HCT116 (cell line): ENCODE measurements at regions not wholly inside any gene's neighbourhood (a gene's known extent, or its start where the extent isn't known, plus 50 kb on each side); places are given as distances from the start of the nearest gene placed in this dataset.

Source experiments
- ATAC-seq: fragments of 200-7000 bp; cut with Tn5 transposase; 2 replicates; pipeline ENCODE4 v1.9.1; 2020; ENCODE audit warnings: mild to moderate bottlenecking, moderate library complexity
- BruUV-seq: library from RNA; stranded (reverse); fragments of 400-500 nt; replicated peaks from 2 replicates; lab custom pipeline; 2021; lab: Mats Ljungman, UMichigan
- CTCF ChIA-PET: fragments of 300-600 bp; sonication (Branson Sonifier 250); formaldehyde crosslinking; loops from one replicate; lab custom pipeline; 2021; ENCODE audit warnings: antibody characterized with exemption; lab: Charles Lee
- POLR2A ChIA-PET: fragments of 300-600, 350-600 bp; sonication (Branson Sonifier 250); formaldehyde crosslinking; loops from one replicate; lab custom pipeline; 2021; ENCODE audit warnings: antibody characterized with exemption; lab: Charles Lee
- RAD21 ChIA-PET, 2 experiments: fragments of 300-600 bp; sonication (Branson Sonifier 250); formaldehyde crosslinking; loops; one replicate each; lab custom pipeline; 2023; ENCODE audit warnings: low total read pairs in 2 of 2; ENCODE audit not compliant: uncharacterized antibody in 2 of 2, unreplicated experiment in 2 of 2, low non-redundant PET in 1 of 2; lab: Charles Lee
- DNase-seq: peaks from one replicate; pipeline ENCODE4 v3.0.0-alpha.2; 2010; ENCODE audit warnings: low read depth, low spot score
- H2AFZ ChIP-seq: fragments of 200-600 bp; shearing (Covaris generic), sonication (generic); 2 replicates; pipeline ENCODE4 v1.6.1; 2017; ENCODE audit warnings: low read depth, mixed run types, mixed read lengths, antibody characterized with exemption, low read length; ENCODE audit not compliant: poor library complexity, severe bottlenecking
- H3K27ac ChIP-seq: 2 replicates; pipeline ENCODE4 v1.5.1; 2012; ENCODE audit warnings: low read depth, low read length
- H3K27me3 ChIP-seq: fragments of 200-600 bp; sonication (generic); 2 replicates; pipeline ENCODE4 v1.6.1; 2016; ENCODE audit warnings: mixed run types, low read length, mixed read lengths; ENCODE audit not compliant: insufficient read depth
- H3K36me3 ChIP-seq, 2 experiments: fragments of 200-500 bp in 1 of 2; fragments of 200-600 bp in 1 of 2; sonication (Bioruptor generic) in 1 of 2; sonication (generic) in 1 of 2; 2 replicates each; pipeline versions ENCODE4 v1.5.1 to v1.6.1; 2014 to 2016; ENCODE audit warnings: low read length in 2 of 2, inconsistent platforms in 1 of 2, mixed read lengths in 1 of 2, mixed run types in 1 of 2; ENCODE audit not compliant: insufficient read depth in 2 of 2, control insufficient read depth in 1 of 2
- H3K4me1 ChIP-seq, 2 experiments: fragments of 200-600 bp in 1 of 2; sonication (generic) in 1 of 2; 2 replicates each; pipeline versions ENCODE4 v1.5.1 to v1.6.1; 2012 to 2017; ENCODE audit warnings: low read length in 2 of 2, inconsistent platforms in 1 of 2, mild to moderate bottlenecking in 1 of 2, mixed read lengths in 1 of 2, mixed run types in 1 of 2, moderate library complexity in 1 of 2; ENCODE audit not compliant: insufficient read depth in 2 of 2, control insufficient read depth in 1 of 2
- H3K4me2 ChIP-seq: fragments of 200-600 bp; sonication (generic); 2 replicates; pipeline ENCODE4 v1.6.1; 2017; ENCODE audit warnings: mixed run types, low read length, mixed read lengths
- H3K4me3 ChIP-seq, 2 experiments: fragments of 200-600 bp in 1 of 2; sonication (generic) in 1 of 2; replicated peaks in 1 of 2; 2 replicates each; pipeline ENCODE4 v1.5.1; 2011 to 2016; ENCODE audit warnings: low read length in 2 of 2, control low read depth in 1 of 2, low read depth in 1 of 2, mild to moderate bottlenecking in 1 of 2, mixed read lengths in 1 of 2, mixed run types in 1 of 2
- H3K79me2 ChIP-seq: fragments of 200-600 bp; sonication (generic); 2 replicates; pipeline ENCODE4 v1.6.1; 2017; ENCODE audit warnings: mild to moderate bottlenecking, mixed run types, low read length, moderate library complexity, mixed read lengths; ENCODE audit not compliant: insufficient read depth
- H3K9ac ChIP-seq: fragments of 200-600 bp; sonication (generic); 2 replicates; pipeline ENCODE4 v1.6.1; 2016; ENCODE audit warnings: low read length, mixed read lengths
- H3K9me2 ChIP-seq: fragments of 200-600 bp; sonication (generic), shearing (Covaris generic); 2 replicates; pipeline ENCODE4 v1.6.1; 2017; ENCODE audit warnings: mixed run types, mild to moderate bottlenecking, moderate library complexity; ENCODE audit not compliant: insufficient read depth
- H3K9me3 ChIP-seq, 2 experiments: fragments of 200-500 bp in 1 of 2; fragments of 200-600 bp in 1 of 2; sonication (Bioruptor generic) in 1 of 2; sonication (generic) in 1 of 2; 2 replicates each; pipeline ENCODE4 v1.6.1; 2014 to 2017; ENCODE audit warnings: low read length in 2 of 2, mixed read lengths in 2 of 2, inconsistent platforms in 1 of 2, low read depth in 1 of 2, mild to moderate bottlenecking in 1 of 2, mixed run types in 1 of 2, moderate library complexity in 1 of 2; ENCODE audit not compliant: control insufficient read depth in 1 of 2, insufficient read depth in 1 of 2
- H4K20me1 ChIP-seq: fragments of 200-600 bp; sonication (generic), shearing (Covaris generic); 2 replicates; pipeline ENCODE4 v1.6.1; 2017; ENCODE audit warnings: mixed run types, mild to moderate bottlenecking, moderate library complexity; ENCODE audit not compliant: insufficient read depth
- ATF3 ChIP-seq: IDR thresholded peaks from 2 replicates; pipeline ENCODE4 v1.6.1; 2012
- CBX3 ChIP-seq: IDR thresholded peaks from 2 replicates; pipeline ENCODE4 v1.6.1; 2012; ENCODE audit warnings: low read depth
- CEBPB ChIP-seq: IDR thresholded peaks from 2 replicates; pipeline ENCODE4 v1.6.1; 2012; ENCODE audit warnings: low read depth
- EZH2phosphoT487 ChIP-seq: fragments of 200-600 bp; IDR thresholded peaks from 2 replicates; pipeline ENCODE4 v1.6.1; 2018; ENCODE audit warnings: antibody characterized with exemption, borderline replicate concordance
- POLR2A ChIP-seq: IDR thresholded peaks from 2 replicates; pipeline ENCODE4 v1.7.0; 2011; ENCODE audit warnings: borderline replicate concordance; ENCODE audit not compliant: insufficient read depth, insufficient read length; ENCODE audit errors: extremely low read depth
- POLR2AphosphoS5 ChIP-seq: IDR thresholded peaks from 2 replicates; pipeline ENCODE4 v1.6.1; 2011; ENCODE audit warnings: mild to moderate bottlenecking, low read depth, low read length, moderate library complexity
- SIN3A ChIP-seq: IDR thresholded peaks from 2 replicates; pipeline ENCODE4 v1.6.1; 2012; ENCODE audit warnings: low read depth
- TCF7L2 ChIP-seq: IDR thresholded peaks from 2 replicates; pipeline ENCODE4 v1.7.0; 2011; ENCODE audit warnings: borderline replicate concordance, inconsistent platforms; ENCODE audit not compliant: insufficient read depth, insufficient read length; ENCODE audit errors: extremely low read depth
- YY1 ChIP-seq: IDR thresholded peaks from 2 replicates; pipeline ENCODE4 v1.6.1; 2011; ENCODE audit warnings: low read length, low read depth, moderate library complexity, mild to moderate bottlenecking; ENCODE audit not compliant: insufficient replicate concordance; ENCODE audit errors: extremely low read depth
- ZBTB33 ChIP-seq: IDR thresholded peaks from 2 replicates; pipeline ENCODE4 v1.6.1; 2011; ENCODE audit warnings: mild to moderate bottlenecking, low read length, moderate library complexity; ENCODE audit not compliant: insufficient replicate concordance; ENCODE audit errors: extremely low read depth
- ZFX ChIP-seq: fragments of 450-650 bp; IDR thresholded peaks from 2 replicates; pipeline ENCODE4 v1.6.1; 2017
- intact Hi-C: fragments of 100-400 bp; cut with micrococcal nuclease; formaldehyde crosslinking; loops from 2 replicates; pipeline ENCODE4 v1.10.0; 2022
- TF ChIP-seq, protein P1 (sequence below), 3 experiments: fragments of 200-600 bp in 1 of 3; sonication (generic) in 1 of 3; IDR thresholded peaks in 2 of 3; conservative IDR thresholded peaks in 1 of 3; 2 replicates each; pipeline ENCODE4 v1.5.1; 2012 to 2017; ENCODE audit warnings: low read depth in 2 of 3, low read length in 2 of 3, antibody characterized with exemption in 1 of 3, borderline replicate concordance in 1 of 3, control low read depth in 1 of 3, mild to moderate bottlenecking in 1 of 3, mixed read lengths in 1 of 3, mixed run types in 1 of 3, moderate library complexity in 1 of 3; ENCODE audit not compliant: insufficient read depth in 1 of 3

DNA sequence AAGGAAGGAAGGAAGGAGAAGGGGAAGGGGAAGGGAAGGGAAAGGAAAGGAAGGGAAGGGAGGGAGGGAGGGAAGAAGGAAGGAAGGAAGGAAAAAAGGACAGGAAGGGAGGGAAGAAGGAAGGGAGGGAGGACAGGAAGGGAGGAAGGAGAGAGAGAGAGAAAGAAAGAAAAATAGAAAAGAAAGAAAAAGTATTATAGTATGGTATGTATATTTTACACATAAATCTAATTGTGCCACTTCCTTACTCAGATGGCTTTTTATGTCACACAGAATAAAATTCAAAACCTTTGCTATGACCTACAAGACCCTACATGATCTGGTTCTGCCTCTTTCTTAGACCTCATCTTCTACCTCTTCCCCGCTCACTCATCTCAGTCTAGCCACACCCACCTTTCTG lies 1016.9 kb upstream of the AUTS2 start:
- H3K79me2 ChIP-seq: no peaks in the 10 kb centered on the region
- ATAC-seq (no peak), DNase-seq (no peak)
- H3K9ac ChIP-seq: no peak overlapping the region
- no peak overlapping the region for H3K27ac ChIP-seq
- H3K36me3 ChIP-seq: no peaks in the 10 kb centered on the region
- no peaks in the 10 kb centered on the region for H3K9me2 ChIP-seq
- TF ChIP-seq POLR2A (no peak), TCF7L2 (no peak), EZH2phosphoT487 (no peak), YY1 (no peak), POLR2AphosphoS5 (no peak), SIN3A (no peak), CBX3 (no peak), ZBTB33 (no peak), CEBPB (no peak), ZFX (no peak), ATF3 (no peak)
- TF ChIP-seq, protein P1, sequence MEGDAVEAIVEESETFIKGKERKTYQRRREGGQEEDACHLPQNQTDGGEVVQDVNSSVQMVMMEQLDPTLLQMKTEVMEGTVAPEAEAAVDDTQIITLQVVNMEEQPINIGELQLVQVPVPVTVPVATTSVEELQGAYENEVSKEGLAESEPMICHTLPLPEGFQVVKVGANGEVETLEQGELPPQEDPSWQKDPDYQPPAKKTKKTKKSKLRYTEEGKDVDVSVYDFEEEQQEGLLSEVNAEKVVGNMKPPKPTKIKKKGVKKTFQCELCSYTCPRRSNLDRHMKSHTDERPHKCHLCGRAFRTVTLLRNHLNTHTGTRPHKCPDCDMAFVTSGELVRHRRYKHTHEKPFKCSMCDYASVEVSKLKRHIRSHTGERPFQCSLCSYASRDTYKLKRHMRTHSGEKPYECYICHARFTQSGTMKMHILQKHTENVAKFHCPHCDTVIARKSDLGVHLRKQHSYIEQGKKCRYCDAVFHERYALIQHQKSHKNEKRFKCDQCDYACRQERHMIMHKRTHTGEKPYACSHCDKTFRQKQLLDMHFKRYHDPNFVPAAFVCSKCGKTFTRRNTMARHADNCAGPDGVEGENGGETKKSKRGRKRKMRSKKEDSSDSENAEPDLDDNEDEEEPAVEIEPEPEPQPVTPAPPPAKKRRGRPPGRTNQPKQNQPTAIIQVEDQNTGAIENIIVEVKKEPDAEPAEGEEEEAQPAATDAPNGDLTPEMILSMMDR (IDR thresholded peaks at IDR 0.05 in 2 of 3, conservative IDR thresholded peaks at IDR 0.05 in 1 of 3; ENCODE audit: borderline replicate concordance in 1 of 3, insufficient read depth in 1 of 3, low read depth in 2 of 3, low read length in 2 of 3): no peak
- TF ChIP-seq, all 23 proteins: peak for 0
- intact Hi-C loops: no loop called here
- H3K9me3 ChIP-seq: peaks cover 0 to 8% of the 10 kb centered on the region in 2 experiments; a peak in 1 of 4 replicates
- no TSS peak for BruUV-seq
- no peak overlapping the region for H2AFZ ChIP-seq
- ChIA-PET CTCF (no interaction called here), RAD21 (no interaction called here), POLR2A (no interaction called here)
- H4K20me1 ChIP-seq: no peaks in the 10 kb centered on the region
- H3K4me1 ChIP-seq: no peaks in the 10 kb centered on the region
- H3K4me2 ChIP-seq: no peak overlapping the region
- H3K27me3 ChIP-seq: no peaks in the 10 kb centered on the region
- H3K4me3 ChIP-seq: no peak overlapping the region
